HCT116 (cell line): ENCODE measurements at regions not wholly inside any gene's neighbourhood (a gene's known extent, or its start where the extent isn't known, plus 50 kb on each side); places are given as distances from the start of the nearest gene placed in this dataset.

ENCODE experiments used
- ATAC-seq: fragments of 200-7000 bp; cut with Tn5 transposase; 2 replicates; pipeline ENCODE4 v1.9.1; 2020; ENCODE audit warnings: mild to moderate bottlenecking, moderate library complexity
- BruUV-seq: library from RNA; stranded (reverse); fragments of 400-500 nt; replicated peaks from 2 replicates; lab custom pipeline; 2021; lab: Mats Ljungman, UMichigan
- CTCF ChIA-PET: fragments of 300-600 bp; sonication (Branson Sonifier 250); formaldehyde crosslinking; loops from one replicate; lab custom pipeline; 2021; ENCODE audit warnings: antibody characterized with exemption; lab: Charles Lee
- POLR2A ChIA-PET: fragments of 300-600, 350-600 bp; sonication (Branson Sonifier 250); formaldehyde crosslinking; loops from one replicate; lab custom pipeline; 2021; ENCODE audit warnings: antibody characterized with exemption; lab: Charles Lee
- RAD21 ChIA-PET, 2 experiments: fragments of 300-600 bp; sonication (Branson Sonifier 250); formaldehyde crosslinking; loops; one replicate each; lab custom pipeline; 2023; ENCODE audit warnings: low total read pairs in 2 of 2; ENCODE audit not compliant: uncharacterized antibody in 2 of 2, unreplicated experiment in 2 of 2, low non-redundant PET in 1 of 2; lab: Charles Lee
- DNase-seq: peaks from one replicate; pipeline ENCODE4 v3.0.0-alpha.2; 2010; ENCODE audit warnings: low read depth, low spot score
- H2AFZ ChIP-seq: fragments of 200-600 bp; shearing (Covaris generic), sonication (generic); 2 replicates; pipeline ENCODE4 v1.6.1; 2017; ENCODE audit warnings: low read depth, mixed run types, mixed read lengths, antibody characterized with exemption, low read length; ENCODE audit not compliant: poor library complexity, severe bottlenecking
- H3K27ac ChIP-seq: 2 replicates; pipeline ENCODE4 v1.5.1; 2012; ENCODE audit warnings: low read depth, low read length
- H3K27me3 ChIP-seq: fragments of 200-600 bp; sonication (generic); 2 replicates; pipeline ENCODE4 v1.6.1; 2016; ENCODE audit warnings: mixed run types, low read length, mixed read lengths; ENCODE audit not compliant: insufficient read depth
- H3K36me3 ChIP-seq, 2 experiments: fragments of 200-500 bp in 1 of 2; fragments of 200-600 bp in 1 of 2; sonication (Bioruptor generic) in 1 of 2; sonication (generic) in 1 of 2; 2 replicates each; pipeline versions ENCODE4 v1.5.1 to v1.6.1; 2014 to 2016; ENCODE audit warnings: low read length in 2 of 2, inconsistent platforms in 1 of 2, mixed read lengths in 1 of 2, mixed run types in 1 of 2; ENCODE audit not compliant: insufficient read depth in 2 of 2, control insufficient read depth in 1 of 2
- H3K4me1 ChIP-seq, 2 experiments: fragments of 200-600 bp in 1 of 2; sonication (generic) in 1 of 2; 2 replicates each; pipeline versions ENCODE4 v1.5.1 to v1.6.1; 2012 to 2017; ENCODE audit warnings: low read length in 2 of 2, inconsistent platforms in 1 of 2, mild to moderate bottlenecking in 1 of 2, mixed read lengths in 1 of 2, mixed run types in 1 of 2, moderate library complexity in 1 of 2; ENCODE audit not compliant: insufficient read depth in 2 of 2, control insufficient read depth in 1 of 2
- H3K4me2 ChIP-seq: fragments of 200-600 bp; sonication (generic); 2 replicates; pipeline ENCODE4 v1.6.1; 2017; ENCODE audit warnings: mixed run types, low read length, mixed read lengths
- H3K4me3 ChIP-seq, 2 experiments: fragments of 200-600 bp in 1 of 2; sonication (generic) in 1 of 2; replicated peaks in 1 of 2; 2 replicates each; pipeline ENCODE4 v1.5.1; 2011 to 2016; ENCODE audit warnings: low read length in 2 of 2, control low read depth in 1 of 2, low read depth in 1 of 2, mild to moderate bottlenecking in 1 of 2, mixed read lengths in 1 of 2, mixed run types in 1 of 2
- H3K79me2 ChIP-seq: fragments of 200-600 bp; sonication (generic); 2 replicates; pipeline ENCODE4 v1.6.1; 2017; ENCODE audit warnings: mild to moderate bottlenecking, mixed run types, low read length, moderate library complexity, mixed read lengths; ENCODE audit not compliant: insufficient read depth
- H3K9ac ChIP-seq: fragments of 200-600 bp; sonication (generic); 2 replicates; pipeline ENCODE4 v1.6.1; 2016; ENCODE audit warnings: low read length, mixed read lengths
- H3K9me2 ChIP-seq: fragments of 200-600 bp; sonication (generic), shearing (Covaris generic); 2 replicates; pipeline ENCODE4 v1.6.1; 2017; ENCODE audit warnings: mixed run types, mild to moderate bottlenecking, moderate library complexity; ENCODE audit not compliant: insufficient read depth
- H3K9me3 ChIP-seq, 2 experiments: fragments of 200-500 bp in 1 of 2; fragments of 200-600 bp in 1 of 2; sonication (Bioruptor generic) in 1 of 2; sonication (generic) in 1 of 2; 2 replicates each; pipeline ENCODE4 v1.6.1; 2014 to 2017; ENCODE audit warnings: low read length in 2 of 2, mixed read lengths in 2 of 2, inconsistent platforms in 1 of 2, low read depth in 1 of 2, mild to moderate bottlenecking in 1 of 2, mixed run types in 1 of 2, moderate library complexity in 1 of 2; ENCODE audit not compliant: control insufficient read depth in 1 of 2, insufficient read depth in 1 of 2
- H4K20me1 ChIP-seq: fragments of 200-600 bp; sonication (generic), shearing (Covaris generic); 2 replicates; pipeline ENCODE4 v1.6.1; 2017; ENCODE audit warnings: mixed run types, mild to moderate bottlenecking, moderate library complexity; ENCODE audit not compliant: insufficient read depth
- CBX3 ChIP-seq: IDR thresholded peaks from 2 replicates; pipeline ENCODE4 v1.6.1; 2012; ENCODE audit warnings: low read depth
- CEBPB ChIP-seq: IDR thresholded peaks from 2 replicates; pipeline ENCODE4 v1.6.1; 2012; ENCODE audit warnings: low read depth
- CTCF ChIP-seq, 3 experiments: fragments of 200-600 bp in 1 of 3; sonication (generic) in 1 of 3; IDR thresholded peaks in 2 of 3; conservative IDR thresholded peaks in 1 of 3; 2 replicates each; pipeline ENCODE4 v1.5.1; 2012 to 2017; ENCODE audit warnings: low read depth in 2 of 3, low read length in 2 of 3, antibody characterized with exemption in 1 of 3, borderline replicate concordance in 1 of 3, control low read depth in 1 of 3, mild to moderate bottlenecking in 1 of 3, mixed read lengths in 1 of 3, mixed run types in 1 of 3, moderate library complexity in 1 of 3; ENCODE audit not compliant: insufficient read depth in 1 of 3
- EGR1 ChIP-seq: IDR thresholded peaks from 2 replicates; pipeline ENCODE4 v1.6.1; 2012; ENCODE audit warnings: low read depth
- ELF1 ChIP-seq: IDR thresholded peaks from 2 replicates; pipeline ENCODE4 v1.6.1; 2012; ENCODE audit warnings: low read depth, borderline replicate concordance
- EZH2 ChIP-seq: fragments of 200-600 bp; sonication (generic); IDR thresholded peaks from 2 replicates; pipeline ENCODE4 v1.6.1; 2017; ENCODE audit warnings: antibody characterized with exemption, mixed run types
- FOSL1 ChIP-seq: IDR thresholded peaks from 2 replicates; pipeline ENCODE4 v1.6.1; 2012; ENCODE audit warnings: low read depth
- JUND ChIP-seq: IDR thresholded peaks from 2 replicates; pipeline ENCODE4 v1.6.1; 2012
- MAX ChIP-seq: IDR thresholded peaks from 2 replicates; pipeline ENCODE4 v1.6.1; 2012
- POLR2A ChIP-seq: IDR thresholded peaks from 2 replicates; pipeline ENCODE4 v1.7.0; 2011; ENCODE audit warnings: borderline replicate concordance; ENCODE audit not compliant: insufficient read depth, insufficient read length; ENCODE audit errors: extremely low read depth
- POLR2AphosphoS5 ChIP-seq: IDR thresholded peaks from 2 replicates; pipeline ENCODE4 v1.6.1; 2011; ENCODE audit warnings: mild to moderate bottlenecking, low read depth, low read length, moderate library complexity
- RAD21 ChIP-seq: IDR thresholded peaks from 2 replicates; pipeline ENCODE4 v1.6.1; 2012; ENCODE audit warnings: low read depth, mild to moderate bottlenecking
- REST ChIP-seq: IDR thresholded peaks from 2 replicates; pipeline ENCODE4 v1.6.1; 2012; ENCODE audit warnings: low read depth
- SIN3A ChIP-seq: IDR thresholded peaks from 2 replicates; pipeline ENCODE4 v1.6.1; 2012; ENCODE audit warnings: low read depth
- SRF ChIP-seq: IDR thresholded peaks from 2 replicates; pipeline ENCODE4 v1.6.1; 2012; ENCODE audit warnings: low read depth
- TCF7L2 ChIP-seq: IDR thresholded peaks from 2 replicates; pipeline ENCODE4 v1.7.0; 2011; ENCODE audit warnings: borderline replicate concordance, inconsistent platforms; ENCODE audit not compliant: insufficient read depth, insufficient read length; ENCODE audit errors: extremely low read depth
- YY1 ChIP-seq: IDR thresholded peaks from 2 replicates; pipeline ENCODE4 v1.6.1; 2011; ENCODE audit warnings: low read length, low read depth, moderate library complexity, mild to moderate bottlenecking; ENCODE audit not compliant: insufficient replicate concordance; ENCODE audit errors: extremely low read depth
- ZFX ChIP-seq: fragments of 450-650 bp; IDR thresholded peaks from 2 replicates; pipeline ENCODE4 v1.6.1; 2017
- intact Hi-C: fragments of 100-400 bp; cut with micrococcal nuclease; formaldehyde crosslinking; loops from 2 replicates; pipeline ENCODE4 v1.10.0; 2022

GRCh38 chr5:24786108-24786507 is 141.3 kb upstream of the CDH10 start:
- no peaks in the 10 kb centered on the region for H3K27me3 ChIP-seq
- no peaks in the 10 kb centered on the region for H3K9me2 ChIP-seq
- H3K9me3 ChIP-seq = peaks cover 8 to 28% of the 10 kb centered on the region in 2 experiments; a peak in 2 of 4 replicates
- ATAC-seq (no peak), DNase-seq (no peak)
- H3K27ac ChIP-seq = no peak overlapping the region
- TF ChIP-seq MAX (no peak), SIN3A (no peak), REST (no peak), CEBPB (no peak), YY1 (no peak)
- no peak overlapping the region for H2AFZ ChIP-seq
- POLR2A ChIA-PET = no interaction called here
- no peak overlapping the region for H3K4me2 ChIP-seq
- CTCF ChIA-PET = no interaction called here
- H3K79me2 ChIP-seq = no peaks in the 10 kb centered on the region
- H3K4me3 ChIP-seq = no peak overlapping the region
- H3K4me1 ChIP-seq = no peaks in the 10 kb centered on the region
- RAD21 ChIA-PET = no interaction called here
- intact Hi-C loops = no loop called here
- H3K36me3 ChIP-seq = no peaks in the 10 kb centered on the region
- H3K9ac ChIP-seq = no peak overlapping the region
- H4K20me1 ChIP-seq = no peaks in the 10 kb centered on the region
- no TSS peak for BruUV-seq

- no peak overlapping the region for H3K4me3 ChIP-seq
- ChIA-PET RAD21 (no interaction called here), CTCF (no interaction called here), POLR2A (no interaction called here)
- H3K9me3 ChIP-seq = peaks cover 10 to 22% of the 10 kb centered on the region in 2 experiments; a peak in 2 of 4 replicates
- H3K9ac ChIP-seq = no peak overlapping the region
- no peaks in the 10 kb centered on the region for H3K4me1 ChIP-seq
- no peaks in the 10 kb centered on the region for H3K27me3 ChIP-seq
- no peaks in the 10 kb centered on the region for H4K20me1 ChIP-seq
- intact Hi-C loops = no loop called here
- no peaks in the 10 kb centered on the region for H3K79me2 ChIP-seq
- no peak overlapping the region for H3K4me2 ChIP-seq
- BruUV-seq = no TSS peak
- ATAC-seq = no peak
- H3K27ac ChIP-seq = no peak overlapping the region
- no peaks in the 10 kb centered on the region for H3K36me3 ChIP-seq
- no peak overlapping the region for H2AFZ ChIP-seq
- DNase-seq = no peak
- no peaks in the 10 kb centered on the region for H3K9me2 ChIP-seq
- TF ChIP-seq TCF7L2 (no peak), EGR1 (no peak), JUND (no peak), ELF1 (no peak), YY1 (no peak), MAX (no peak), CEBPB (no peak), ZFX (no peak), POLR2AphosphoS5 (no peak), CTCF (IDR thresholded peaks at IDR 0.05 in 2 of 3, conservative IDR thresholded peaks at IDR 0.05 in 1 of 3; ENCODE audit: borderline replicate concordance in 1 of 3, insufficient read depth in 1 of 3, low read depth in 2 of 3, low read length in 2 of 3) (no peak), CBX3 (no peak), FOSL1 (no peak), POLR2A (no peak), SRF (no peak), RAD21 (no peak), EZH2 (no peak)
These were observed 138.8 kb upstream of the CDH10 start for GRCh38 chr5:24783596-24783995.
